ENCODE measurements at regions not wholly inside any gene's neighbourhood (a gene's known extent, or its start where the extent isn't known, plus 50 kb on each side); places are given as distances from the start of the nearest gene placed in this dataset.

DNA sequence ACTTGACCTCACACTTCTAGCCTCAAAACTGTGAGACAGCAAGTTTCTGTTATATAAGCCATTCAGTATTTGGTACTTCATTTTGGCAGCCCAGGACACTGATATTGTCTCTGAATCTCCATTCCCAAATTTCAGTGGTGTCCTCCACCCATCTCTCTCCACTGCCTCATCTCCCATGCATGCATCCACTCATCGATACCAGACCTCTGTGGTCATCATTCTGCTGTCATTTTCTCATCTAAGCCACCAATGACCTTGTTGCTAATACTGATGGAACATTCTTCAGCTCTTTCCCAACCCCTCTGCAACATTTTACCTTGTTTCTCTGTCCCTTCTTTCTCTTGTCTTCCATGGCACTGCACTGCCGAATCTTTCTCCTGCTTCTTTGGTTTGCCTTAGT is 221.8 kb downstream of the SNX18 start:
- TF ChIP-seq, protein P1, sequence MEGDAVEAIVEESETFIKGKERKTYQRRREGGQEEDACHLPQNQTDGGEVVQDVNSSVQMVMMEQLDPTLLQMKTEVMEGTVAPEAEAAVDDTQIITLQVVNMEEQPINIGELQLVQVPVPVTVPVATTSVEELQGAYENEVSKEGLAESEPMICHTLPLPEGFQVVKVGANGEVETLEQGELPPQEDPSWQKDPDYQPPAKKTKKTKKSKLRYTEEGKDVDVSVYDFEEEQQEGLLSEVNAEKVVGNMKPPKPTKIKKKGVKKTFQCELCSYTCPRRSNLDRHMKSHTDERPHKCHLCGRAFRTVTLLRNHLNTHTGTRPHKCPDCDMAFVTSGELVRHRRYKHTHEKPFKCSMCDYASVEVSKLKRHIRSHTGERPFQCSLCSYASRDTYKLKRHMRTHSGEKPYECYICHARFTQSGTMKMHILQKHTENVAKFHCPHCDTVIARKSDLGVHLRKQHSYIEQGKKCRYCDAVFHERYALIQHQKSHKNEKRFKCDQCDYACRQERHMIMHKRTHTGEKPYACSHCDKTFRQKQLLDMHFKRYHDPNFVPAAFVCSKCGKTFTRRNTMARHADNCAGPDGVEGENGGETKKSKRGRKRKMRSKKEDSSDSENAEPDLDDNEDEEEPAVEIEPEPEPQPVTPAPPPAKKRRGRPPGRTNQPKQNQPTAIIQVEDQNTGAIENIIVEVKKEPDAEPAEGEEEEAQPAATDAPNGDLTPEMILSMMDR (conservative IDR thresholded peaks at IDR 0.05), result no peak
- TF ChIP-seq ZFX (IDR thresholded peaks at IDR 0.05), result no peak
